G401 (cell line): ENCODE measurements at regions not wholly inside any gene's neighbourhood (a gene's known extent, or its start where the extent isn't known, plus 50 kb on each side); places are given as distances from the start of the nearest gene placed in this dataset.
A peak's percentile ranks its signal among the peaks of the same experiment; 100 is the strongest.

Experiments
- DNase-seq: peaks from one replicate; pipeline ENCODE4 v3.0.0-alpha.2; 2015; ENCODE audit warnings: low spot score
- in situ Hi-C: cut with HindIII; loops from 2 replicates; pipeline ENCODE4 v1.10.0; 2016; ENCODE audit warnings: low sequenced_read_pairs, mixed read lengths

DNA sequence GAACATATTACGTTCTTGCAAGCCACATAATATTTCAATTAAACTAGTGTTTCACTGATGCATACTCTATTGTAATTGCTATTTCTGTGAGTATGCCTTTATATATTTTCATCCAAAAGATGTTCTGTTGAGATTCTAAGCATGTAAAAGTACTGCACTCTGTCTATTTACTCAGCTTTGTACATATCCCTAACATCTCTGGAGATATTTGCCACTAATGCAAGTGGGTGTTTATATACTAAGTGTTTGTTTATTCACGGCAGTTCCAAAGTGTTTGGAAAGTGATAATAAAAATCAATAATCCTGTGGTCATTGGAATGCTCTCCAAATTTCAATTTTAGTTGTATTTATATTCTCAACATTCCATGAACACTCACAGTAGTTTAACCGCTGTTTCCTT lies 1989.0 kb downstream of the C4orf33 start:
- DNase-seq, result no peak
- in situ Hi-C loops, result no loop called here

GRCh38 chr4:131091896-131092295 lies 1995.9 kb downstream of the C4orf33 start:
- in situ Hi-C loops, result no loop called here
- peak; percentile 9 for DNase-seq

- in situ Hi-C loops, result no loop called here
- DNase-seq, result no peak
Measured at GRCh38 chr4:131093303-131093702, 1997.4 kb downstream of the C4orf33 start.

- in situ Hi-C loops, result no loop called here
- no peak for DNase-seq
Measured at GRCh38 chr4:131098976-131099375, 2003.0 kb downstream of the C4orf33 start.

DNA sequence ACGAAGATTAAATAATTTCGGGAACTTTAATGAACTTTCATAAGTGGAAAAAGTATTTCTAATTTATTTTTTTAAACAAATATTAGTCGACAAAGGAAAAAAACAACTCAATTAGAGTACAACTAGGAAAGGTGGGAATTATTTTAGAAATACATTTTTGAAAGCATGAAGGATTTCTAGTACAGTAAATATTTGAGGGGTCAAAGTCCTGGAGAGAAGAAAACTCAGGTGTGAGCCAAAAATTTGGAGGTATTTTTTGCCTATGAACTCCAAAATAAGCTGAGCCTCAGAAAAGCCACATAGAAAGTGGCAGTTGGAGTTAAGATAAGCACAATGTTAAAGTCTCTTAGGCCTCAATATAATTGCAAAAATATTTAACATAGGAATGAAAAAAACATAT lies 2017.3 kb downstream of the C4orf33 start:
- in situ Hi-C loops, result no loop called here

DNA sequence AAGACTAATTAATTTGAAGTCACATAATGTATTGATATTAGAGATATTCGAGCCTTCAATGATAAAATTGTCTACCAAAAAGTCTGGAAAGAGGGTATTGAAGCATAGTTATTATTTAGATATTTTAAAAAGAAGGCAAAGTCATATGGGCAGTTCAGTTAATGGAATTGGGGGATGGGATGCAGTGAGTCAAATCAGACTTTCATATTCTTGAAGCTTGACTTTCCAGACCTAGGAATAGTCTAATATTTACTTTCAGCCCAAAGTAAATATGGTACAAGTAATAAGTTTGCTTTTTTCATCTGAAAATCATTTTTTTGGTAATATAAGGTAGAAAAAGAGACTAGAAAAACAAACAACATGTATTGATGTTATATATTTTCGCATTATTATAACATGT lies 2017.8 kb downstream of the C4orf33 start:
- DNase-seq, result no peak
- in situ Hi-C loops, result no loop called here

More for the DNA sequence above, 2017.3 kb downstream of the C4orf33 start:
- DNase-seq, result no peak

DNA sequence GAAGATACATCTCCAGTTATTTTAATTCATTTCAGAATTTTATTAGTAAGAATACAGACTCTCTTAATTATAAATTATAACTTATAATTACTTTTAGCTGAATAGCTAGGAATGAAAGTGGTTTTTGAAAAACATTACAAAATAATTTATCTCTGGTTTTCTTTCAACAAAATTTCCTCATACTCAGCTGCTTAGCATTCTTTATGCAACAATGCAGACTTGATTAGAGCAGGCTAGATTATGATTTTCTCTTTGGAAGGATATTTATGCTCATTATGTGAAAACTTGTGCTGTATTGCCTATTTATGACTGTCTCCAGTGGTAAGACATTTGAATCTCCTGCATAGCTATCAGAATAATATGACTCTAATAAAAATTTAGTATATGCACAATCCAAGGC lies 2023.7 kb downstream of the C4orf33 start:
- no peak for DNase-seq
- in situ Hi-C loops, result no loop called here

GRCh38 chr4:131137196-131137595 lies 2011.9 kb upstream of the PCDH10 start:
- in situ Hi-C loops, result no loop called here
- DNase-seq, result no peak

DNA sequence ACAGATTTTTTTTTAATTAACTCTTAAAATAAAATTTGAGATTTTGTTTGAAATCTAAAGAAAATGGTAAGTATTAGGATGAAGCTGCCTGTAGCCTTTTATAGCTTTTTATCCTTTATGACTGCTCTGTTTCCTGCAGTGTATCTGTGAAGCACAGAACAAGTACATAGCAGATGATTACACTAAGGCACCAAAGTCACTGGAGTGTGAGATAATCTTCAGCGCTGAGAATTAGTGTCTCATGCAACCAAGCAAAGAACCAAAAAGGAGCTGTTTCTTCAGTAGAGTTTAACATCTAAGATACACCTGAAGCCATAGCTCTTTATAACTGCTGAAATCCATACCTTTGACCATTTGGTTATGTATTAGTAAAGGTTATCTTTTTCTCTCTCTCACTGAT lies 1989.8 kb upstream of the PCDH10 start:
- in situ Hi-C loops, result no loop called here
- no peak for DNase-seq

GRCh38 chr4:131192318-131192717 lies 1956.8 kb upstream of the PCDH10 start:
- no peak for DNase-seq
- in situ Hi-C loops, result no loop called here

GRCh38 chr4:131207589-131207988 lies 1941.5 kb upstream of the PCDH10 start:
- in situ Hi-C loops, result no loop called here

DNA sequence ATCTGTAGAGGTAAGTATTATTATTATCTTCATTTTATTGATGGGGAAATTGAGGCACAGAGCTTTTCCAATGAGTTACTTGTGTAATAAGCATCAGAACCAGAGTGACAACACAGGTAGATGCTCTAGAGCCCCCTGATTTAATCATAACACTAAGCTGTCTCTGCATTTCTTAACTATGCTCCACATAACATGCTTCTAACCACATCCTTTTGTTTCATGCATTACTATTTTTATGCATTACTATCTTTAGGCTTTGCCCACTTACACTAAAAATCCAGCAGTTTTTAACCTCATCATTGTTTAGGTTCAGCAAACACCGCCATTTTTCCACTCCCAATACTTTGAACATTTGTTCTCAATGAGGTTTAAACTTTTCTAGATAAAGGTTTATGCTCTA lies 1900.8 kb upstream of the PCDH10 start:
- in situ Hi-C loops, result no loop called here
- DNase-seq, result no peak

More at GRCh38 chr4:131207589-131207988, 1941.5 kb upstream of the PCDH10 start:
- DNase-seq, result no peak

DNA sequence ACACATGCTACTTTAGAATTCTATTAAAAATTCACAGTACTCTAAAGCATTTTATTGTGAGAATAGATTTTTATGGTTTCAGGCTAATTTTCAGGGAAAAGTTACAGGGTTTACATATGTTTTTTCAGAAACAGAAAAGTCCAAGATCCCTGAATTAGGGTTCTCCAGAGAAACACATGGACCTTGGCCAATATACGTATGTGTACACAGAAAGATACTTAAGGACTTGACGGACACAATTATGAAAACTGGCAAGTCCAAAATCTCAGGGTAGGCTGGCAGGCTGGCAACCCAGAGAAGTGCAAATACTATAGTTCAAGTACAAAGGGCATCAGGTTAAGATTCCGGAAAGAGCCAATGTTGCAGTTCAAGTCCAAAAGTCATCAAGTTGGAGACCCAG lies 1897.8 kb upstream of the PCDH10 start:
- no peak for DNase-seq
- in situ Hi-C loops, result no loop called here

DNA sequence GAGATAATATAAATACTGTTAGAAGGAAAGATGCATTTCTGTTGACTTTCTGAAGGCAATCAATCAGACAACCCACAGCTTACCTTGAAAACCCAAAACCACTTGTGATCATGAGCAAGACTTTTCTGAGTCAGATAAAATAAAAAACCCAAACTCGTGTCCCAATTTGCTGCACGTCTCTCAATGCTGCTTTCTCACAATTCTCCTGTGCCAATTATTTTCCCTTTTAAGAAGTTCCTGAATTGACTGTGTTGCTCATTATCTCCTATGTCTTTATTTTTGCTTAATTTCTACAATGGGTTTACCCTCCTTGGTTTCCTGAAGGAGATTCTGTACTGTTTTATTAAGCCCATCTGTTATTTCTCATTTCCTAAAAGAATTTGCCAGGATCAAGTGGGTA lies 1891.9 kb upstream of the PCDH10 start:
- in situ Hi-C loops, result no loop called here
- no peak for DNase-seq

- DNase-seq, result no peak
- in situ Hi-C loops, result no loop called here
Measured at GRCh38 chr4:131258361-131258760, 1890.7 kb upstream of the PCDH10 start.

GRCh38 chr4:131288441-131288840 lies 1860.7 kb upstream of the PCDH10 start:
- no peak for DNase-seq
- in situ Hi-C loops, result no loop called here

DNA sequence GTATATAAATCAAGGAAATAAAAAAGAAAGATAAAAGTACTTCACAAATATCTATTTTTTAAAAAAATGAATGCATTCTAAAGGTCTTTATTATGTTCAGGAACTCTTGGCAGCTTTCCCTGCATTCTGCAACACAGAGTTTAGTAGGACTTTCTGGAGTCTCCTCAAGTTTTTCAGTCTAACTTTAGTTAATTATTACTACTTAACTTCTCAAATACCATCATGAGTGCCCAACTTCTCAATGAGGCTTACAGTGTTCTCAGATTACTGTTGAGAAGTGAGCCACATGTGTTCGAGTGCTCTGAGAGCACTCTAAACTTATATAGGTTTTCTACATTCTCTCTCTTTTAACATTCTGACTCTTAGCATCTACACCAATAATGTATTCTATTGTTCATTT lies 1852.9 kb upstream of the PCDH10 start:
- in situ Hi-C loops, result no loop called here
- no peak for DNase-seq

DNA sequence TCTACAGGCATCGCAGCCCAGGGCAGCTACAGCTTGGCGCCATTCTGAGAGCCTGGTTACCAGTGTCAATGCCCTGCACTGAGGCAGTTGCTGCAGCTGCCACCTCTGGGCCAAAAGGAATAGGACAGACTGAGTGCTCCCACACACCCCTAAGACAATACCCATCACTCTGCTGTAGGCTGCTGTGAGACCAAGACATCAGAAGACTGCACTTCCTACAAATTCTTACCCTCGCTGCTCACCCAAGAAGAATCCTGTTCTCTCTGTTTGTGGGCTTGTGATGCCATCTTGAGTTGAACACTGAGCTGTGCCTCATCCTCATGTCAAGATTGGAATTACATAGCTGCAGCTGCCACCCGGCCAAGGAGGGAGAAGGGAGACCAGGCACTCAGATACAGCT lies 1847.0 kb upstream of the PCDH10 start:
- no peak for DNase-seq
- in situ Hi-C loops, result no loop called here

DNA sequence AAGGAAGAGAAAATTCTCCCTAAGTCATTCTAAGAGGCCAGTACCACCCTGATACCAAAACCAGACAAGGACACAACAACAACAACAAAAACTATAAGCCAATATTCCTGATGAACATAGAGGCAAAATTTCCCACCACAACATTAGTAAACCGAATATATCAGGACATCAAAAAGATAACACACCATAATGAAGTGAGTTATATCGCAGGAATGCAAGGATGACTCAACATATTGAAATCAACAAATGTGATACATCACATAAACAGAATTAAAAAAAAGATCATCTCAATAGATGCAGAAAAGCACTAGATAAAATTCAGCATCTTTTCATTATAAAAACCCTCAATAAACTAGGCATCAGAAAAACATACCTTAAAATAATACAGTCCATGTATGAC lies 1844.4 kb upstream of the PCDH10 start:
- in situ Hi-C loops, result no loop called here

GRCh38 chr4:131309628-131310027 lies 1839.5 kb upstream of the PCDH10 start:
- no peak for DNase-seq
- in situ Hi-C loops, result no loop called here

More for the DNA sequence above, 1844.4 kb upstream of the PCDH10 start:
- no peak for DNase-seq

DNA sequence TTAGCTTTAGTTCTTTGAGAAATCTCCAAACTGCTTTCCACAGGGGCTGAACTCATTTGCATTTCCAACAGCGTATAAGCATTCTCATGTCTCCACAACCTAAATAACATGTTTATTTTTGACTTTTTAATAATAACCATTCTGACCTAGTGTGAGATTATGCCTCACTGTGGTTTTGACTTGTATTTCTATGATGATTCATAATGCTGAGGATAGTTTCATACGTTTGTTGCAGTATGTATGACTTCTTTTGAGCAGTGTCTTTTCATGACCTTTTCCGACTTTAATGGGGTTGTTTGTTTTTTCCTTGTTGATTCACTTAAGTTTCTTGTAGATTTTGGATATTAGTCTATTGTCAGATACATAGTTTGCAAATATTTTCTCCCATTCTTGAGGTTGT lies 1833.0 kb upstream of the PCDH10 start:
- in situ Hi-C loops, result no loop called here
- DNase-seq, result no peak

- no peak for DNase-seq
- in situ Hi-C loops, result no loop called here
Measured at GRCh38 chr4:131337936-131338335, 1811.2 kb upstream of the PCDH10 start.
